ENCODE measurements at regions not wholly inside any gene's neighbourhood (a gene's known extent, or its start where the extent isn't known, plus 50 kb on each side); places are given as distances from the start of the nearest gene placed in this dataset.

DNA sequence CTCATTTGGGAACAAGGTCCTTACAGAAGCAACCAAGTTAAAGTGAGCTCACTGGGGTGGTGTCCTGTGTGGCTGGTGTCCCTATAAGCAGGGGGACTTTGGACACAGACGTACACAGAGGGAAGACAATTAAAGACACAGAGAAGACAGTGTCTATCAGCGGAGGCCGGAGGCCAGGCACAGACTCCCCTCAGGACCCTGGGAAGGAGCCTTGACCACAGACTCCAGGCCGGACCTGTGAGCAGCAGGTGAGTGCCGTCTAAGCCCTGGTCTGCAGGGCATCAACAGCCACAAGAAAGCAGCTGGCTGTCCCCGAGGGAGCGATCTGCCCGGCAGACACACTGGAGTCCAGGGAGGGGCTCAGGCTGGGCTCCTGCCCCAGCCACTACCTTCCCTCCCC, 219.1 kb upstream of the C14orf180 start:
- Histone ChIP-seq H3K4me3 (ENCODE audit: low read length) (no peak overlapping the region), H3K36me3 (ENCODE audit: control insufficient read depth, insufficient read depth, low read length) (no peaks in the 10 kb centered on the region), H3K27me3 (ENCODE audit: control insufficient read depth, insufficient read depth, low read length) (no peaks in the 10 kb centered on the region), H3K27ac (ENCODE audit: low read length) (no peak overlapping the region), H3K4me1 (ENCODE audit: control insufficient read depth, insufficient read depth, low read length) (no peaks in the 10 kb centered on the region), H3K9me3 (ENCODE audit: control insufficient read depth, insufficient read depth, low read length) (no peaks in the 10 kb centered on the region)
- no peaks in the 10 kb centered on the region for H3K36me3 Mint-ChIP-seq
- TF ChIP-seq CTCF (IDR thresholded peaks at IDR 0.05): no peak
- 84% methylated on average over 8 of the region's 8 CpGs for whole genome bisulfite sequencing (ENCODE audit: insufficient coverage)
- H3K9me3 Mint-ChIP-seq: no peaks in the 10 kb centered on the region
- DNase-seq (no peak), ATAC-seq (no peak)
- no peak overlapping the region for H3K27ac Mint-ChIP-seq
- H3K4me3 Mint-ChIP-seq: no peak overlapping the region
- H3K4me1 Mint-ChIP-seq: peaks cover 0 to 4% of the 10 kb centered on the region in 2 donors
- intact Hi-C loops (cut with micrococcal nuclease): no loop called here
- H3K27me3 Mint-ChIP-seq (ENCODE audit: low read depth in 2 of 2): no peaks in the 10 kb centered on the region

DNA sequence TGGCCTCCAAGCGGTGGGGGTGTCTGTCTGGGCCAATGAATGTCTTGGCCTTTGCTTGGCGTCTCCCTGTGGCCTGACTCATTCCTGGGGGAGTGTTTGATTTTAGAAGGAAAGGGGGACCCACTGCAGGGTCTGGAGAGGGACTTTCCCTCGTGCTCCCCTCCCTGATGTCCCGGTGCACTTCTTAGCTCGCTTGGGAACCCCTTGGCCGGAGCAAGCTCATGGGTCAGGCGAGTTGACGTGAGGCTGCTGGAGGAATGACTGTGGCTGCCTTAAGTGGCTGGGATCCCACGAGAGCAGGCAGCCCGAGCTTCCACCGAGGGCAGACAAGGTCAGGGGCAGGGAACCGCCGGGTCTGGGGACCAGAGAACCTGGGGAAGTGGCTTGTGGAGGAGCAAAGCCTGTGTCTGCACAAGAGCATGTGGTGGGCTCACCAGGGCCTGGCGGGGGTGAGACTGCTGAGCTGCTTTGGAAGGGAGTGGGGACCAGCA, 218.4 kb upstream of the C14orf180 start:
- no peak overlapping the region for H3K27ac ChIP-seq (ENCODE audit: low read length)
- H3K4me3 Mint-ChIP-seq: no peak overlapping the region
- DNase-seq (no peak), ATAC-seq (no peak)
- no peaks in the 10 kb centered on the region for H3K27me3 Mint-ChIP-seq (ENCODE audit: low read depth in 2 of 2)
- H3K4me1 Mint-ChIP-seq: peaks cover 0 to 4% of the 10 kb centered on the region in 2 donors
- H3K27ac Mint-ChIP-seq: no peak overlapping the region
- no peaks in the 10 kb centered on the region for H3K27me3 ChIP-seq (ENCODE audit: control insufficient read depth, insufficient read depth, low read length)
- intact Hi-C loops (cut with micrococcal nuclease): no loop called here
- H3K9me3 ChIP-seq (ENCODE audit: control insufficient read depth, insufficient read depth, low read length): no peaks in the 10 kb centered on the region
- no peak overlapping the region for H3K4me3 ChIP-seq (ENCODE audit: low read length)
- no peak for TF ChIP-seq CTCF (IDR thresholded peaks at IDR 0.05)
- no peaks in the 10 kb centered on the region for H3K9me3 Mint-ChIP-seq
- H3K36me3 ChIP-seq (ENCODE audit: control insufficient read depth, insufficient read depth, low read length): no peaks in the 10 kb centered on the region
- no peaks in the 10 kb centered on the region for H3K36me3 Mint-ChIP-seq
- 84% methylated on average over 14 of the region's 14 CpGs for WGBS (ENCODE audit: insufficient coverage)
- no peaks in the 10 kb centered on the region for H3K4me1 ChIP-seq (ENCODE audit: control insufficient read depth, insufficient read depth, low read length)

- Mint-ChIP-seq H3K4me3 (no peak overlapping the region), H3K4me1 (peaks cover 0 to 4% of the 10 kb centered on the region in 2 donors), H3K9me3 (no peaks in the 10 kb centered on the region), H3K27ac (no peak overlapping the region), H3K36me3 (no peaks in the 10 kb centered on the region), H3K27me3 (ENCODE audit: low read depth in 2 of 2) (no peaks in the 10 kb centered on the region)
- ATAC-seq (no peak), DNase-seq (no peak)
- 83% methylated on average over 20 of the region's 20 CpGs for WGBS (ENCODE audit: insufficient coverage)
- no peak for TF ChIP-seq CTCF (IDR thresholded peaks at IDR 0.05)
- H3K4me3 ChIP-seq (ENCODE audit: low read length): no peak overlapping the region
- no peaks in the 10 kb centered on the region for H3K4me1 ChIP-seq (ENCODE audit: control insufficient read depth, insufficient read depth, low read length)
- no peaks in the 10 kb centered on the region for H3K27me3 ChIP-seq (ENCODE audit: control insufficient read depth, insufficient read depth, low read length)
- intact Hi-C loops (cut with micrococcal nuclease): no loop called here
- H3K9me3 ChIP-seq (ENCODE audit: control insufficient read depth, insufficient read depth, low read length): no peaks in the 10 kb centered on the region
- H3K27ac ChIP-seq (ENCODE audit: low read length): no peak overlapping the region
- H3K36me3 ChIP-seq (ENCODE audit: control insufficient read depth, insufficient read depth, low read length): no peaks in the 10 kb centered on the region
These were observed 217.5 kb upstream of the C14orf180 start for GRCh38 chr14:104361921-104362681.
